ENCODE measurements at regions not wholly inside any gene's neighbourhood (a gene's known extent, or its start where the extent isn't known, plus 50 kb on each side); places are given as distances from the start of the nearest gene placed in this dataset.

GRCh38 chr17:77857613-77858012 lies 100.9 kb upstream of the TNRC6C start:
- H3K4me1 ChIP-seq (ENCODE audit: insufficient read depth, low read length) = no peaks in the 10 kb centered on the region
- peaks cover 50% of the 10 kb centered on the region for H3K27me3 ChIP-seq (ENCODE audit: low read length)
- H3K9me2 ChIP-seq (replicated peaks; ENCODE audit: low read length) = no peaks in the 10 kb centered on the region
- ChIA-PET POLR2A (ENCODE audit: unreplicated experiment) (no interaction called here), CTCF (no interaction called here)
- no peak overlapping the region for H2AFZ ChIP-seq (ENCODE audit: low read length)
- H3K36me3 ChIP-seq (ENCODE audit: low read depth, low read length) = no peaks in the 10 kb centered on the region
- ATAC-seq = no peak
- no peaks in the 10 kb centered on the region for H3F3A ChIP-seq (ENCODE audit: low read length, unreplicated experiment)
- H3K4me2 ChIP-seq (ENCODE audit: low read length) = no peak overlapping the region
- H3K9ac ChIP-seq (ENCODE audit: low read length) = no peak overlapping the region
- no peak overlapping the region for H3K27ac ChIP-seq (ENCODE audit: low read length)
- H3K4me3 ChIP-seq (ENCODE audit: low read length) = no peak overlapping the region
- no peak for DNase-seq
- BruUV-seq (replicated peaks) = no TSS peak
- H3K79me2 ChIP-seq (ENCODE audit: low read length) = no peaks in the 10 kb centered on the region
- intact Hi-C loops (cut with micrococcal nuclease) = no loop called here
- H3K9me3 ChIP-seq (ENCODE audit: low read length) = no peaks in the 10 kb centered on the region
- no peaks in the 10 kb centered on the region for H4K20me1 ChIP-seq (ENCODE audit: low read length)
- TF ChIP-seq CTCF (conservative IDR thresholded peaks at IDR 0.05; ENCODE audit: low read depth, low read length) = no peak
- TF ChIP-seq EZH2phosphoT487 (IDR thresholded peaks at IDR 0.05; ENCODE audit: borderline replicate concordance, low read length) = no peak
- TF ChIP-seq EZH2 (IDR thresholded peaks at IDR 0.05; ENCODE audit: low read length, unreplicated experiment) = no peak

GRCh38 chr17:77858291-77859034 lies 100.0 kb upstream of the TNRC6C start:
- Histone ChIP-seq H3K9me3 (ENCODE audit: low read length) (no peaks in the 10 kb centered on the region), H3K27me3 (ENCODE audit: low read length) (peaks cover 50% of the 10 kb centered on the region), H3K9me2 (replicated peaks; ENCODE audit: low read length) (no peaks in the 10 kb centered on the region), H3K79me2 (ENCODE audit: low read length) (no peaks in the 10 kb centered on the region), H3K4me2 (ENCODE audit: low read length) (no peak overlapping the region), H3K9ac (ENCODE audit: low read length) (no peak overlapping the region), H4K20me1 (ENCODE audit: low read length) (no peaks in the 10 kb centered on the region), H3K36me3 (ENCODE audit: low read depth, low read length) (no peaks in the 10 kb centered on the region), H3F3A (ENCODE audit: low read length, unreplicated experiment) (no peaks in the 10 kb centered on the region), H3K4me1 (ENCODE audit: insufficient read depth, low read length) (no peaks in the 10 kb centered on the region), H3K4me3 (ENCODE audit: low read length) (no peak overlapping the region), H3K27ac (ENCODE audit: low read length) (no peak overlapping the region), H2AFZ (ENCODE audit: low read length) (no peak overlapping the region)
- no TSS peak for BruUV-seq (replicated peaks)
- no peak for DNase-seq
- intact Hi-C loops (cut with micrococcal nuclease) = no loop called here
- CTCF ChIA-PET = no interaction called here
- POLR2A ChIA-PET (ENCODE audit: unreplicated experiment) = no interaction called here
- ATAC-seq = no peak
- TF ChIP-seq EZH2 (IDR thresholded peaks at IDR 0.05; ENCODE audit: low read length, unreplicated experiment) (no peak), CTCF (conservative IDR thresholded peaks at IDR 0.05; ENCODE audit: low read depth, low read length) (no peak), EZH2phosphoT487 (IDR thresholded peaks at IDR 0.05; ENCODE audit: borderline replicate concordance, low read length) (no peak)

- no peak overlapping the region for H2AFZ ChIP-seq (ENCODE audit: low read length)
- no peak overlapping the region for H3K4me3 ChIP-seq (ENCODE audit: low read length)
- no peaks in the 10 kb centered on the region for H3K36me3 ChIP-seq (ENCODE audit: low read depth, low read length)
- H3K79me2 ChIP-seq (ENCODE audit: low read length) = no peaks in the 10 kb centered on the region
- peaks cover 55% of the 10 kb centered on the region for H3K27me3 ChIP-seq (ENCODE audit: low read length)
- BruUV-seq (replicated peaks) = no TSS peak
- no peak overlapping the region for H3K4me2 ChIP-seq (ENCODE audit: low read length)
- intact Hi-C loops (cut with micrococcal nuclease) = no loop called here
- no peak overlapping the region for H3K9ac ChIP-seq (ENCODE audit: low read length)
- TF ChIP-seq CTCF (conservative IDR thresholded peaks at IDR 0.05; ENCODE audit: low read depth, low read length) = no peak
- TF ChIP-seq EZH2 (IDR thresholded peaks at IDR 0.05; ENCODE audit: low read length, unreplicated experiment) = no peak
- TF ChIP-seq EZH2phosphoT487 (IDR thresholded peaks at IDR 0.05; ENCODE audit: borderline replicate concordance, low read length) = no peak
- H3K4me1 ChIP-seq (ENCODE audit: insufficient read depth, low read length) = no peaks in the 10 kb centered on the region
- H4K20me1 ChIP-seq (ENCODE audit: low read length) = no peaks in the 10 kb centered on the region
- CTCF ChIA-PET = no interaction called here
- DNase-seq (no peak), ATAC-seq (no peak)
- no peak overlapping the region for H3K27ac ChIP-seq (ENCODE audit: low read length)
- H3K9me2 ChIP-seq (replicated peaks; ENCODE audit: low read length) = no peaks in the 10 kb centered on the region
- no peaks in the 10 kb centered on the region for H3F3A ChIP-seq (ENCODE audit: low read length, unreplicated experiment)
- H3K9me3 ChIP-seq (ENCODE audit: low read length) = no peaks in the 10 kb centered on the region
- POLR2A ChIA-PET (ENCODE audit: unreplicated experiment) = no interaction called here
These were observed 99.3 kb upstream of the TNRC6C start for GRCh38 chr17:77859035-77859810.

Data from PC-3 (cell line).